Upper lobe of left lung (tissue), 6 donors: ENCODE measurements at regions not wholly inside any gene's neighbourhood (a gene's known extent, or its start where the extent isn't known, plus 50 kb on each side); places are given as distances from the start of the nearest gene placed in this dataset.

ENCODE experiments used
- ATAC-seq, 2 donors: fragments of 200-7000 bp; cut with Tn5 transposase; one replicate each; pipeline ENCODE4 v1.9.1; 2022; ENCODE audit warnings: mild to moderate bottlenecking in 2 of 2, moderate library complexity in 2 of 2; ENCODE audit not compliant: low FRiP score in 2 of 2
- DNase-seq, 2 donors: peaks; one replicate each; pipeline ENCODE4 v3.0.0-alpha.2; 2019 to 2020
- H3K27ac ChIP-seq, 4 donors: fragments of 200-600 bp; sonication (generic); one replicate each; pipeline ENCODE4 v1.5.1; 2016 to 2019
- H3K27me3 ChIP-seq, 4 donors: fragments of 200-600 bp; sonication (generic); one replicate each; pipeline ENCODE4 v1.5.1; 2017 to 2019
- H3K36me3 ChIP-seq, 4 donors: fragments of 200-600 bp; sonication (generic); one replicate each; pipeline ENCODE4 v1.5.1; 2016 to 2019
- H3K4me1 ChIP-seq, 4 donors: fragments of 200-600 bp; sonication (generic); one replicate each; pipeline ENCODE4 v1.5.1; 2018 to 2019
- H3K4me3 ChIP-seq, 4 donors: fragments of 200-600 bp; sonication (generic); one replicate each; pipeline ENCODE4 v1.5.1; 2017 to 2019; ENCODE audit warnings: mild to moderate bottlenecking in 2 of 4, moderate library complexity in 1 of 4
- H3K9me3 ChIP-seq, 4 donors: fragments of 200-600 bp; sonication (generic); one replicate each; pipeline ENCODE4 v1.5.1; 2018 to 2019
- CTCF ChIP-seq, 6 experiments: fragments of 450-650 bp in 4 of 6; fragments of 200-600 bp in 2 of 6; sonication (generic) in 2 of 6; IDR thresholded peaks; one replicate each; pipeline ENCODE4 v1.5.1; 2016 to 2019; ENCODE audit warnings: antibody characterized with exemption in 6 of 6
- EP300 ChIP-seq, 4 donors: sonication (generic); formaldehyde crosslinking; IDR thresholded peaks; one replicate each; pipeline ENCODE4 v1.5.1; 2017; ENCODE audit warnings: antibody characterized with exemption in 4 of 4, control low read depth in 2 of 4
- POLR2A ChIP-seq, 4 donors: fragments of 450-650 bp; IDR thresholded peaks; one replicate each; pipeline ENCODE4 v1.5.1; 2016 to 2017; ENCODE audit warnings: antibody characterized with exemption in 4 of 4, mild to moderate bottlenecking in 2 of 4
- POLR2AphosphoS5 ChIP-seq, 2 donors: sonication (generic); formaldehyde crosslinking; IDR thresholded peaks; one replicate each; pipeline ENCODE4 v1.5.1; 2017; ENCODE audit warnings: antibody characterized with exemption in 2 of 2
- WGBS, 2 donors: methylation state at CpG; one replicate each; pipeline ENCODE4 v1.1.5; 2017 to 2018; 5-methylcytosine and 5-hydroxymethylcytosine counted together
- donor health status: DM: no; HTN: no; CAD: no; lungs with moderate emphysema.
- donor health status: DM: no; HTN: yes; CAD: no; lungs with severe emphysema.

DNA sequence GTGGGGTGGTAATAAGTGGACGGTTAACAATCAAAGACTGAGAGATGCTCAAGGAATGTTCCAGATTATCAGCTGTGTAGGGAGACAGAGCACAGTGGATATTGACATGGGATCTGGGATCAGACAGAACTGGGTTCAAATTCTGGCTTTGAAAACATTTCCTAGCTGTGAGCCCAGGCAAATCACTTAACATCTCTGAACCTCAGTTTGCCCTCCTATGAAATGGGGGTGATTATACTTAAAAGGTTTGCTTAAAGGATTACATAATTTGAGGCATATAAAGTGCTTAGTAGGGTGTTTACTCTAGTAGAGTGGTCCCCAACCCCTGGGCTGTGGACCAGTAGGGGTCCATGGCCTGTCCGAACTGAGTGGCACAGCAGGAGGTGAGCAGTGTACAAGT, 260.0 kb upstream of the CRY1 start:
- Histone ChIP-seq H3K27me3 (no peaks in the 10 kb centered on the region), H3K4me3 (no peak overlapping the region), H3K4me1 (peaks cover 0 to 9% (median 5%) of the 10 kb centered on the region in 4 donors), H3K27ac (no peak overlapping the region), H3K9me3 (no peaks in the 10 kb centered on the region), H3K36me3 (no peaks in the 10 kb centered on the region)
- ATAC-seq (no peak), DNase-seq (no peak)
- TF ChIP-seq CTCF (IDR thresholded peaks at IDR 0.05) (no peak), POLR2A (IDR thresholded peaks at IDR 0.05) (no peak), POLR2AphosphoS5 (IDR thresholded peaks at IDR 0.05) (no peak)
- WGBS, 2 donors, result 92 to 93% methylated on average over 2 of the region's 2 CpGs

- no peak overlapping the region for H3K4me3 ChIP-seq
- H3K9me3 ChIP-seq, result no peaks in the 10 kb centered on the region
- no peaks in the 10 kb centered on the region for H3K27me3 ChIP-seq
- DNase-seq, result peak in 1 of 2 donors; percentile 6
- no peak for ATAC-seq
- H3K4me1 ChIP-seq, result peaks cover 0 to 9% (median 5%) of the 10 kb centered on the region in 4 donors
- no peaks in the 10 kb centered on the region for H3K36me3 ChIP-seq
- no peak for TF ChIP-seq CTCF (IDR thresholded peaks at IDR 0.05)
- TF ChIP-seq EP300 (IDR thresholded peaks at IDR 0.05), result no peak
- no peak for TF ChIP-seq POLR2AphosphoS5 (IDR thresholded peaks at IDR 0.05)
- TF ChIP-seq POLR2A (IDR thresholded peaks at IDR 0.05), result no peak
- WGBS, 2 donors, result 67 to 68% methylated on average over 8 to 10 of the region's 10 CpGs
- no peak overlapping the region for H3K27ac ChIP-seq
Observed at GRCh38 chr12:107355004-107355565, 261.7 kb upstream of the CRY1 start.

GRCh38 chr12:107355612-107356011, 262.3 kb upstream of the CRY1 start:
- H3K36me3 ChIP-seq, result no peaks in the 10 kb centered on the region

DNA sequence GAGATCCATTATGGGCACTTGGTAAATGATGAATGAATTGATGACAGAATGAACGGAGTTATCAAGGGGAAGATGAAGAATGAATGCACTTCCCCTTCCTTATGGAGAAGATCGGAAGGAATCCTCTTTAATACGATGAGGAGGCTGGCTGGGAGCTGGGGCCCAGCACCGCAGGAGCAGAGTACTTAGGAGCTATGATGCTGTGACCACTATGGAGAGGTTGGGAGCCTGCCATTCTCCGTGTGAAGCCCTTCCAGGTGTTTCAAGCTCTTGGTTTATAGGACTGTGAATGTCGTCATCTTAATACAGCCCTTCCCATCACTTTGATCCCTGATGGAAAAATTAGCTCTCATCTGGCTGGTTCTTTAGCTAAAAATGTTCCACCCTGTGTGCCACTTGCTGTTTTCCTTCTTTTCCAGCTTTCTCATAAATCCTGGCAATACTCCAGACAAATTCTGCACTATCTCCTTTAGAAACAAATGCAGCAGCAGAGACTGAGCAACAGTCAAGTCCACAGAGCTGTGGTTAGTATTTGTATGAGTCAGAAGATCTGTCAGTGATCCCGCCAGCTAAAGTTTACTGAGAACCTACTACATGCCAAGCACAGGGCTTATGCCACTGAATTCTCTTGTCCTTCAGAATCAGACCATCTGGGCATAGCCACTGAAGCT, 263.1 kb upstream of the CRY1 start:
- Histone ChIP-seq H3K36me3 (no peaks in the 10 kb centered on the region), H3K9me3 (no peaks in the 10 kb centered on the region), H3K27ac (no peak overlapping the region), H3K27me3 (no peaks in the 10 kb centered on the region), H3K4me3 (no peak overlapping the region), H3K4me1 (peaks cover 0 to 9% (median 5%) of the 10 kb centered on the region in 4 donors)
- WGBS, 2 donors, result 66 to 77% methylated on average over 7 of the region's 7 CpGs
- TF ChIP-seq POLR2A (IDR thresholded peaks at IDR 0.05), result no peak
- TF ChIP-seq POLR2AphosphoS5 (IDR thresholded peaks at IDR 0.05), result no peak
- no peak for TF ChIP-seq CTCF (IDR thresholded peaks at IDR 0.05)
- no peak for TF ChIP-seq EP300 (IDR thresholded peaks at IDR 0.05)
- ATAC-seq, result no peak
- no peak for DNase-seq

More at GRCh38 chr12:107355612-107356011, 262.3 kb upstream of the CRY1 start:
- no peak overlapping the region for H3K4me3 ChIP-seq
- WGBS, 2 donors, result 40 to 59% methylated on average over 1 of the region's 1 CpG
- TF ChIP-seq CTCF (IDR thresholded peaks at IDR 0.05), result no peak
- TF ChIP-seq EP300 (IDR thresholded peaks at IDR 0.05), result no peak
- TF ChIP-seq POLR2A (IDR thresholded peaks at IDR 0.05), result no peak
- TF ChIP-seq POLR2AphosphoS5 (IDR thresholded peaks at IDR 0.05), result no peak
- ATAC-seq (no peak), DNase-seq (no peak)
- peaks cover 0 to 9% (median 5%) of the 10 kb centered on the region in 4 donors for H3K4me1 ChIP-seq
- no peak overlapping the region for H3K27ac ChIP-seq
- H3K27me3 ChIP-seq, result no peaks in the 10 kb centered on the region
- no peaks in the 10 kb centered on the region for H3K9me3 ChIP-seq

- Histone ChIP-seq H3K27ac (no peak overlapping the region), H3K36me3 (no peaks in the 10 kb centered on the region), H3K27me3 (no peaks in the 10 kb centered on the region), H3K9me3 (no peaks in the 10 kb centered on the region), H3K4me1 (peaks cover 0 to 9% (median 5%) of the 10 kb centered on the region in 4 donors), H3K4me3 (no peak overlapping the region)
- ATAC-seq (no peak), DNase-seq (no peak)
- TF ChIP-seq EP300 (IDR thresholded peaks at IDR 0.05), result no peak
- TF ChIP-seq POLR2A (IDR thresholded peaks at IDR 0.05), result no peak
- TF ChIP-seq CTCF (IDR thresholded peaks at IDR 0.05), result no peak
- no peak for TF ChIP-seq POLR2AphosphoS5 (IDR thresholded peaks at IDR 0.05)
- WGBS, 2 donors, result 76 to 77% methylated on average over 2 of the region's 2 CpGs
Observed at GRCh38 chr12:107356937-107357295, 263.6 kb upstream of the CRY1 start.
